ENCODE measurements at regions not wholly inside any gene's neighbourhood (a gene's known extent, or its start where the extent isn't known, plus 50 kb on each side); places are given as distances from the start of the nearest gene placed in this dataset.

DNA sequence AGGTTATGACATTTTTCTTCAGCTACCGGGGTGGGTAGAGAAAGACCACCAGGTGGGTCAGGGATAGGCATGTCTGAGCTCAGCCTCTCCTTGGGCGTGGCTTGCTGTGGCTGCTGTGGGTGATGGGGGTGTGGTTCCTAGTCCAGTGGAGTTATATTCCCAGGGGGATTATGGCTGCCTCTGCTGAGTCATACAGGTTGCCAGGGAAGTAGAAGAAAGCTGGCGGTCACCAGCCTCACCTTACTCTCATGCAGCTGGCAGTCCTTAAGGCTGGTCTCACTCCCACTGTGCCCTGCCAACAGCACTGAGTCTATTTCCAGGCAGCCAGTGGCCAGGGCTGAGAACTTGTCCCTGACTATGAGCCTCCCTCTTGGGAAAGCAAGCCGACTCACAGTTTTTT is 130.0 kb downstream of the SCP2D1 start:
- H4K20me1 ChIP-seq (ENCODE audit: control insufficient read depth, extremely low read depth, insufficient read depth, low read length): no peaks in the 10 kb centered on the region
- H3K27me3 ChIP-seq (ENCODE audit: control insufficient read depth, extremely low read depth, insufficient read depth, low read length): no peaks in the 10 kb centered on the region
- FAIRE-seq: no peak
- no peak overlapping the region for H3K4me3 ChIP-seq (ENCODE audit: control insufficient read depth in 2 of 3, extremely low read depth in 1 of 3, insufficient read depth in 2 of 3, low read depth in 1 of 3, low read length in 3 of 3)
- no peaks in the 10 kb centered on the region for H3K79me2 ChIP-seq (ENCODE audit: control insufficient read depth, insufficient read depth, low read length)
- no peaks in the 10 kb centered on the region for H3K9me3 ChIP-seq (ENCODE audit: control insufficient read depth, low read depth, low read length)
- dilution Hi-C loops (cut with MboI; ENCODE audit: extremely low pct_ligation_motif_present, low sequenced_read_pairs): no loop called here
- no peak overlapping the region for H3K9ac ChIP-seq (ENCODE audit: control insufficient read depth, extremely low read depth, insufficient read depth, low read length)
- H3K9me1 ChIP-seq (ENCODE audit: control insufficient read depth, extremely low read depth, insufficient read depth, low read length): no peaks in the 10 kb centered on the region
- TF ChIP-seq, protein P1, sequence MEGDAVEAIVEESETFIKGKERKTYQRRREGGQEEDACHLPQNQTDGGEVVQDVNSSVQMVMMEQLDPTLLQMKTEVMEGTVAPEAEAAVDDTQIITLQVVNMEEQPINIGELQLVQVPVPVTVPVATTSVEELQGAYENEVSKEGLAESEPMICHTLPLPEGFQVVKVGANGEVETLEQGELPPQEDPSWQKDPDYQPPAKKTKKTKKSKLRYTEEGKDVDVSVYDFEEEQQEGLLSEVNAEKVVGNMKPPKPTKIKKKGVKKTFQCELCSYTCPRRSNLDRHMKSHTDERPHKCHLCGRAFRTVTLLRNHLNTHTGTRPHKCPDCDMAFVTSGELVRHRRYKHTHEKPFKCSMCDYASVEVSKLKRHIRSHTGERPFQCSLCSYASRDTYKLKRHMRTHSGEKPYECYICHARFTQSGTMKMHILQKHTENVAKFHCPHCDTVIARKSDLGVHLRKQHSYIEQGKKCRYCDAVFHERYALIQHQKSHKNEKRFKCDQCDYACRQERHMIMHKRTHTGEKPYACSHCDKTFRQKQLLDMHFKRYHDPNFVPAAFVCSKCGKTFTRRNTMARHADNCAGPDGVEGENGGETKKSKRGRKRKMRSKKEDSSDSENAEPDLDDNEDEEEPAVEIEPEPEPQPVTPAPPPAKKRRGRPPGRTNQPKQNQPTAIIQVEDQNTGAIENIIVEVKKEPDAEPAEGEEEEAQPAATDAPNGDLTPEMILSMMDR (optimal IDR thresholded peaks at IDR 0.05 in 1 of 3, IDR thresholded peaks at IDR 0.05 in 1 of 3, conservative IDR thresholded peaks at IDR 0.05 in 1 of 3; ENCODE audit: extremely low read depth in 1 of 3, insufficient read depth in 2 of 3, low read length in 3 of 3): no peak
- no peak for TF ChIP-seq EZH2 (IDR thresholded peaks at IDR 0.05; ENCODE audit: low read length)
- no peak for DNase-seq (ENCODE audit: low read depth, low spot score)
- no peaks in the 10 kb centered on the region for H3K4me1 ChIP-seq (ENCODE audit: control insufficient read depth, extremely low read depth, insufficient read depth, low read length)
- no peak overlapping the region for H3K27ac ChIP-seq (ENCODE audit: control insufficient read depth, insufficient read depth, low read length)
- H3K4me2 ChIP-seq (ENCODE audit: control insufficient read depth, extremely low read depth, insufficient read depth, low read depth, low read length): no peak overlapping the region
- no peaks in the 10 kb centered on the region for H3K36me3 ChIP-seq (ENCODE audit: control insufficient read depth in 2 of 2, extremely low read depth in 1 of 2, insufficient read depth in 2 of 2, low read length in 2 of 2)
- no peak overlapping the region for H2AFZ ChIP-seq (ENCODE audit: control insufficient read depth, low read length)

DNA sequence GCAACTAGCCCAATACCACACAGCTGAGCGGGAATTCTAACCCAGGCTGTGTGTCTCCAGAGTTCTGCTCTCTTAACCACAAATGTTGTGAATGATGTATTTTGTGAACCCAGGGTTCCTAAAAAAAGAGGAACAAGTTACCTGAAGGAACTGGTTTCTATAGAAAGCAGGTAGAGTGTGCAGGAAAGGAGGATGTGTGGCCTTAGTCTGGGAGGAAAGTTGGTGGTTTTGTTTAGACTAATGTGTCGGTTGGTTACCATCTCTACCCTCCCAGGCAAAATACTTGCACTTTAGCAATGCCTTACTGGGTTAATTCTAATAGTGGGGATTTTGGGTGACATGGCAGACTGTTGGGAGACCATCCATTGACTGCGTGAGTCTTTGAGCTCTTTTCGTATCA is 143.3 kb downstream of the SCP2D1 start:
- H3K36me3 ChIP-seq (ENCODE audit: control insufficient read depth in 2 of 2, extremely low read depth in 1 of 2, insufficient read depth in 2 of 2, low read length in 2 of 2): no peaks in the 10 kb centered on the region
- H3K9me3 ChIP-seq (ENCODE audit: control insufficient read depth, low read depth, low read length): no peaks in the 10 kb centered on the region
- H3K4me2 ChIP-seq (ENCODE audit: control insufficient read depth, extremely low read depth, insufficient read depth, low read depth, low read length): no peak overlapping the region
- TF ChIP-seq, protein P1 (optimal IDR thresholded peaks at IDR 0.05 in 1 of 3, IDR thresholded peaks at IDR 0.05 in 1 of 3, conservative IDR thresholded peaks at IDR 0.05 in 1 of 3; ENCODE audit: extremely low read depth in 1 of 3, insufficient read depth in 2 of 3, low read length in 3 of 3): no peak
- TF ChIP-seq EZH2 (IDR thresholded peaks at IDR 0.05; ENCODE audit: low read length): no peak
- H3K9ac ChIP-seq (ENCODE audit: control insufficient read depth, extremely low read depth, insufficient read depth, low read length): no peak overlapping the region
- H3K4me3 ChIP-seq (ENCODE audit: control insufficient read depth in 2 of 3, extremely low read depth in 1 of 3, insufficient read depth in 2 of 3, low read depth in 1 of 3, low read length in 3 of 3): no peak overlapping the region
- no peak for DNase-seq (ENCODE audit: low read depth, low spot score)
- H3K27ac ChIP-seq (ENCODE audit: control insufficient read depth, insufficient read depth, low read length): no peak overlapping the region
- H3K4me1 ChIP-seq (ENCODE audit: control insufficient read depth, extremely low read depth, insufficient read depth, low read length): no peaks in the 10 kb centered on the region
- H3K9me1 ChIP-seq (ENCODE audit: control insufficient read depth, extremely low read depth, insufficient read depth, low read length): no peaks in the 10 kb centered on the region
- dilution Hi-C loops (cut with MboI; ENCODE audit: extremely low pct_ligation_motif_present, low sequenced_read_pairs): no loop called here
- no peaks in the 10 kb centered on the region for H4K20me1 ChIP-seq (ENCODE audit: control insufficient read depth, extremely low read depth, insufficient read depth, low read length)
- no peak overlapping the region for H2AFZ ChIP-seq (ENCODE audit: control insufficient read depth, low read length)
- no peaks in the 10 kb centered on the region for H3K27me3 ChIP-seq (ENCODE audit: control insufficient read depth, extremely low read depth, insufficient read depth, low read length)
- no peak for FAIRE-seq
- H3K79me2 ChIP-seq (ENCODE audit: control insufficient read depth, insufficient read depth, low read length): no peaks in the 10 kb centered on the region
